Fibroblast of villous mesenchyme (primary cell): ENCODE measurements at regions not wholly inside any gene's neighbourhood (a gene's known extent, or its start where the extent isn't known, plus 50 kb on each side); places are given as distances from the start of the nearest gene placed in this dataset.
A peak's percentile ranks its signal among the peaks of the same experiment; 100 is the strongest.

Source experiments
- DNase-seq: peaks from one replicate; pipeline ENCODE4 v3.0.0-alpha.2; 2010; ENCODE audit warnings: low read depth
- H3K4me3 ChIP-seq: 2 replicates; pipeline ENCODE4 v1.5.1; 2011; ENCODE audit warnings: low read depth, mild to moderate bottlenecking, low read length
- CTCF ChIP-seq: IDR thresholded peaks from 2 replicates; pipeline ENCODE4 v1.5.1; 2012; ENCODE audit warnings: low read depth, mild to moderate bottlenecking, low read length; ENCODE audit not compliant: insufficient read depth

GRCh38 chr4:136768213-136768924 is 763.9 kb downstream of the PCDH18 start:
- TF ChIP-seq CTCF: no peak
- no peak for DNase-seq
- no peak overlapping the region for H3K4me3 ChIP-seq

DNA sequence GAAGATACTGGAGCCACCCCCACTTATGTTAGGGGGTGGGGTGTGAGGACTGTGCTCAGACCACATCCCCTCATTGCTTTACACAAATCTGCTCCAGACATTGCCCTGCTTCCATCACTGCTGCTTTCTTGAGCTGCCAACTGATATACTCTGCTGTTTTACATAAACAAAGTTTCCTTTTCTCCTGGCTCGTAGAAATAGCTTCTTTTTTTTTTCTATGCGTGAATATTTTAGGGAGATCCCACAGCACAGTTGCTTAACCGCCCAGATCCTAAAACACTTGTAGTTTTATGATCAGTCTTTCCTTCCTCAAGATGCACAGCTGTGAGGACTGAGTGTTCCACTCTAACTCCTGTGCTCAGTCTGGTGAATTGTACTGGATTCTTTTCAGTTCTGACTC is 768.4 kb downstream of the PCDH18 start:
- H3K4me3 ChIP-seq: no peak overlapping the region

DNA sequence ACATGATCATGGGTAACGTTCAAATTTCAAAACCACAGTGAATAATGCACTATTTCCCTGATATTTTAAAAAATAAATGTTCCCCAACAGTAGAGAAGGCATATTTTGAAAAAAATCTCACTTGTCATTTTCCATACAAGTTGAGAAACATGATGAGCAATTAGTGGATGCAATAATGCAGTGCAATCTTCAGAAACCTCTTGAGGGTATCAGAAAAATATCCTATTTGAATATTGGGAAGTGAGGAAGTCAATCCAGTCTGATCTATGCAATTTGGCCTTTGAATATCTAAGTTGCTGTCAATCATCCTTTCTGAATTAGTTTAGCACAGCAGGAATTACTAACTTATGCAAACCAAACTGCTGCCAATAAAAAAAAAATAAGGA is 776.8 kb downstream of the PCDH18 start:
- DNase-seq: no peak
- H3K4me3 ChIP-seq: no peak overlapping the region
- no peak for TF ChIP-seq CTCF

More for the DNA sequence above, 768.4 kb downstream of the PCDH18 start:
- DNase-seq: peak; percentile 3
- no peak for TF ChIP-seq CTCF

DNA sequence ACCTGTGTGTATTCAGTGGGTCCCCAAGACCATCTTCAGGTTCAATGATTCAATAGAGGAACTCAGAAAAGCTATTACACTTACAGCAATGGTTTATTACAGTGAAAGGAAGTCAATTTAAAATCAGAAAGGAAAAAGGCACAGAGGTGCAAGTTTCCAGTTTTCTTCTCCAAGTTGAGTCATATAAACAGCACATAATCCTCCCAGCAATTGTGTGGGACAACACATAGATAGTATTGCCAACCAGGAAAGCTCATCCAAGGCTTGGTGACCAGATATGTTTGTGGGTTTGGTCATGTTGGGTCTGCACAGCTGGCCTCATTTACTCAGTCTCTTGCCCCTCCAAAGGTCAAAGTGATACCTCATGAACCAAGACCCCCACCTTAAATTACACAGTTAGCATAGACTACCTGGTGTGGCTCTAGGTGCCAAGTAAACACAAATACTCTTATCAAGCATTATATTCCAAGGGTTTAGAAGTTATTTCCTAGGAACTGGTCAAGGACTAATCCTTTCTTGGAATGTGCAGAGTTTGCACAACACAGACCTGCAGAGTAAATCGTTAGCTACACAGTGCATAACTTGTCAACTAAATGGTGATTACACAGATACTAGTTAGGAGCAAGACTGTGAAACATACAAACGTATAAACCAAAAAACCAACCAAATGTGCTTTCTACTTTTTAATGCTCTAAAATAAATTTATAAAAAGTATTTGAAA is 777.3 kb downstream of the PCDH18 start:
- no peak for TF ChIP-seq CTCF
- no peak overlapping the region for H3K4me3 ChIP-seq
- no peak for DNase-seq

DNA sequence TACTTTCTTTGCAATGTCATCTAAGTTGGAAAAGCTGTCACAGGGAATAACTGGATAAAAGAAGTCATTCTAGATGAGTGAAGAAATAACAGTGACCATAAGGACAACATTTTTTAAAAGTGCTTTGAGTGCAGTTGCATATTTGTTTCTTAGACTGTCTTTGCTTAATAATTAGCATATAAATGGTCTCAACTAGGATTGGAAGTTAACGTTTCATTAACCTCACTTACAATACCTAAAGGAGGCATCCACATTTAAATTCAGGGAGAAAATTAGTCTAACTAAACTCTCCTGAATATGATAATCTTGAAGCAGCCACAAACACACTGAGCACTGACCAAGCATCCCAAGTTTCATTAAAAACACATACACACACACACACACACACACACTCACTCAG is 780.7 kb downstream of the PCDH18 start:
- DNase-seq: peak; percentile 5
- no peak overlapping the region for H3K4me3 ChIP-seq
- no peak for TF ChIP-seq CTCF

- peak; percentile 21 for DNase-seq
- no peak for TF ChIP-seq CTCF
- no peak overlapping the region for H3K4me3 ChIP-seq
Observed at GRCh38 chr4:136750897-136751296, 781.4 kb downstream of the PCDH18 start.
